HEK293 (cell line): ENCODE measurements at regions not wholly inside any gene's neighbourhood (a gene's known extent, or its start where the extent isn't known, plus 50 kb on each side); places are given as distances from the start of the nearest gene placed in this dataset.

Experiments
- CTCF ChIA-PET: fragments of 350-600 bp; formaldehyde crosslinking; extraction: SDS; loops from one replicate; lab custom pipeline; 2021; ENCODE audit warnings: antibody characterized with exemption; lab: Yijun Ruan, JAX
- POLR2A ChIA-PET: fragments of 300-600 bp; formaldehyde crosslinking; extraction: SDS; loops from one replicate; lab custom pipeline; 2020; ENCODE audit warnings: antibody characterized with exemption, inconsistent platforms; lab: Yijun Ruan, JAX
- H3K27ac ChIP-seq: fragments of 200-500 bp; sonication (Bioruptor generic); 2 replicates; pipeline ENCODE4 v1.5.1; 2014; ENCODE audit warnings: low read depth, low read length, control low read depth, inconsistent platforms; ENCODE audit errors: extremely low read depth
- H3K36me3 ChIP-seq, 2 experiments: fragments of 200-500 bp in 1 of 2; sonication (Bioruptor generic) in 1 of 2; 1 replicate in 1 of 2; 2 replicates in 1 of 2; pipeline ENCODE4 v1.5.1; 2014 to 2017; ENCODE audit warnings: inconsistent platforms in 2 of 2, low read length in 2 of 2; ENCODE audit not compliant: control insufficient read depth in 2 of 2, insufficient read depth in 1 of 2
- H3K4me1 ChIP-seq: fragments of 200-500 bp; sonication (Bioruptor generic); 2 replicates; pipeline ENCODE4 v1.5.1; 2014; ENCODE audit warnings: mild to moderate bottlenecking, low read length, inconsistent platforms; ENCODE audit not compliant: control insufficient read depth, insufficient read depth
- H3K4me3 ChIP-seq: 2 replicates; pipeline ENCODE4 v1.5.1; 2011; ENCODE audit warnings: low read depth, mild to moderate bottlenecking, control low read depth, low read length, moderate library complexity
- H3K9me3 ChIP-seq: fragments of 200-500 bp; sonication (Bioruptor generic); 2 replicates; pipeline ENCODE4 v1.5.1; 2014; ENCODE audit warnings: low read depth, low read length, inconsistent platforms; ENCODE audit not compliant: control insufficient read depth, insufficient read depth
- EGR2 ChIP-seq: fragments of 450-650 bp; formaldehyde crosslinking; IDR thresholded peaks from 2 replicates; pipeline ENCODE4 v1.5.1; 2016; ENCODE audit warnings: low read depth, missing biosample characterization, missing genetic modification characterization
- HOXA7 ChIP-seq: sonication (generic); formaldehyde crosslinking; IDR thresholded peaks from 2 replicates; pipeline ENCODE4 v1.8.1; 2022; ENCODE audit warnings: missing genetic modification reagents, borderline replicate concordance
- HOXC10 ChIP-seq: sonication (generic); formaldehyde crosslinking; IDR thresholded peaks from 2 replicates; pipeline ENCODE4 v1.8.1; 2023; ENCODE audit warnings: mild to moderate bottlenecking, missing genetic modification reagents
- OSR2 ChIP-seq: fragments of 450-650 bp; formaldehyde crosslinking; IDR thresholded peaks from 2 replicates; pipeline ENCODE4 v1.5.1; 2016; ENCODE audit warnings: missing biosample characterization, missing genetic modification characterization
- OVOL3 ChIP-seq: fragments of 450-650 bp; formaldehyde crosslinking; IDR thresholded peaks from 2 replicates; pipeline ENCODE4 v1.5.1; 2016; ENCODE audit warnings: missing biosample characterization, missing genetic modification characterization
- SP3 ChIP-seq: fragments of 450-650 bp; formaldehyde crosslinking; IDR thresholded peaks from 2 replicates; pipeline ENCODE4 v1.5.1; 2016; ENCODE audit warnings: missing biosample characterization, missing genetic modification characterization
- TCF7L2 ChIP-seq: IDR thresholded peaks from 2 replicates; pipeline ENCODE4 v1.6.1; 2011; ENCODE audit warnings: low read depth, mild to moderate bottlenecking, inconsistent platforms, low read length, moderate library complexity, borderline replicate concordance
- WT1 ChIP-seq: fragments of 450-650 bp; formaldehyde crosslinking; IDR thresholded peaks from 2 replicates; pipeline ENCODE4 v1.5.1; 2016; ENCODE audit warnings: missing biosample characterization, missing genetic modification characterization
- ZFP3 ChIP-seq: fragments of 450-650 bp; formaldehyde crosslinking; IDR thresholded peaks from 2 replicates; pipeline ENCODE4 v1.5.1; 2016; ENCODE audit warnings: low read depth, missing biosample characterization, missing genetic modification characterization
- ZFP41 ChIP-seq: fragments of 450-650 bp; formaldehyde crosslinking; IDR thresholded peaks from 2 replicates; pipeline ENCODE4 v1.5.1; 2016; ENCODE audit warnings: missing biosample characterization, missing genetic modification characterization, borderline replicate concordance
- ZNF10 ChIP-seq: fragments of 450-650 bp; formaldehyde crosslinking; IDR thresholded peaks from 2 replicates; pipeline ENCODE4 v1.5.1; 2017; ENCODE audit warnings: missing biosample characterization, missing genetic modification characterization
- ZNF114 ChIP-seq: fragments of 450-650 bp; formaldehyde crosslinking; IDR thresholded peaks from 2 replicates; pipeline ENCODE4 v1.5.0; 2017; ENCODE audit warnings: missing biosample characterization, missing genetic modification characterization
- ZNF138 ChIP-seq: fragments of 450-650 bp; formaldehyde crosslinking; IDR thresholded peaks from 2 replicates; pipeline ENCODE4 v1.5.1; 2016; ENCODE audit warnings: missing biosample characterization, missing genetic modification characterization, borderline replicate concordance
- ZNF157 ChIP-seq: fragments of 450-650 bp; formaldehyde crosslinking; IDR thresholded peaks from 2 replicates; pipeline ENCODE4 v1.5.1; 2016; ENCODE audit warnings: missing biosample characterization, missing genetic modification characterization
- ZNF214 ChIP-seq: fragments of 450-650 bp; formaldehyde crosslinking; IDR thresholded peaks from 2 replicates; pipeline ENCODE4 v1.5.1; 2017; ENCODE audit warnings: missing biosample characterization, mild to moderate bottlenecking, missing genetic modification characterization, borderline replicate concordance
- ZNF274 ChIP-seq, 2 experiments: fragments of 200-500 bp in 1 of 2; fragments of 450-650 bp in 1 of 2; sonication (Bioruptor generic) in 1 of 2; formaldehyde crosslinking in 1 of 2; IDR thresholded peaks; 2 replicates each; pipeline versions ENCODE4 v1.5.1 to v1.6.1; 2014 to 2016; ENCODE audit warnings: borderline replicate concordance in 1 of 2, inconsistent platforms in 1 of 2, low read length in 1 of 2, missing biosample characterization in 1 of 2, missing genetic modification characterization in 1 of 2
- ZNF302 ChIP-seq: fragments of 450-650 bp; formaldehyde crosslinking; IDR thresholded peaks from 2 replicates; pipeline ENCODE4 v1.5.1; 2016; ENCODE audit warnings: missing biosample characterization, missing genetic modification characterization, low read depth
- ZNF366 ChIP-seq: fragments of 450-650 bp; formaldehyde crosslinking; conservative IDR thresholded peaks from 2 replicates; pipeline ENCODE4 v1.5.1; 2016; ENCODE audit warnings: missing biosample characterization, missing genetic modification characterization
- ZNF416 ChIP-seq: fragments of 450-650 bp; formaldehyde crosslinking; IDR thresholded peaks from 2 replicates; pipeline ENCODE4 v1.5.1; 2016; ENCODE audit warnings: missing biosample characterization, missing genetic modification characterization
- ZNF433 ChIP-seq: fragments of 450-650 bp; formaldehyde crosslinking; IDR thresholded peaks from 2 replicates; pipeline ENCODE4 v1.5.1; 2016; ENCODE audit warnings: missing biosample characterization, missing genetic modification characterization, low read depth
- ZNF529 ChIP-seq: fragments of 450-650 bp; formaldehyde crosslinking; IDR thresholded peaks from 2 replicates; pipeline ENCODE4 v1.5.1; 2017; ENCODE audit warnings: missing genetic modification characterization, missing biosample characterization; ENCODE audit not compliant: insufficient replicate concordance
- ZNF629 ChIP-seq: fragments of 450-650 bp; formaldehyde crosslinking; IDR thresholded peaks from 2 replicates; pipeline ENCODE4 v1.5.1; 2017; ENCODE audit warnings: missing biosample characterization, missing genetic modification characterization
- ZNF664 ChIP-seq: fragments of 450-650 bp; formaldehyde crosslinking; IDR thresholded peaks from 2 replicates; pipeline ENCODE4 v1.5.1; 2016; ENCODE audit warnings: missing biosample characterization, missing genetic modification characterization
- ZNF677 ChIP-seq: fragments of 450-650 bp; IDR thresholded peaks from 2 replicates; pipeline ENCODE4 v1.5.0; 2018; ENCODE audit warnings: missing biosample characterization, mild to moderate bottlenecking, missing genetic modification characterization, moderate library complexity
- ZSCAN16 ChIP-seq: fragments of 450-650 bp; formaldehyde crosslinking; IDR thresholded peaks from 2 replicates; pipeline ENCODE4 v1.5.1; 2016; ENCODE audit warnings: missing biosample characterization, missing genetic modification characterization
- ZSCAN30 ChIP-seq: fragments of 450-650 bp; IDR thresholded peaks from 2 replicates; pipeline ENCODE4 v1.5.1; 2018; ENCODE audit warnings: missing biosample characterization, mild to moderate bottlenecking, missing genetic modification characterization, moderate library complexity
- TF ChIP-seq, protein P1 (sequence below): fragments of 450-650 bp; formaldehyde crosslinking; IDR thresholded peaks from 2 replicates; pipeline ENCODE4 v1.5.1; 2016; ENCODE audit warnings: missing biosample characterization, missing genetic modification characterization
- TF ChIP-seq, protein P2 (sequence below): fragments of 450-650 bp; formaldehyde crosslinking; optimal IDR thresholded peaks from 2 replicates; pipeline ENCODE3; 2016; ENCODE audit warnings: missing biosample characterization, mild to moderate bottlenecking, missing genetic modification characterization
- TF ChIP-seq, protein P3 (sequence below): fragments of 450-650 bp; formaldehyde crosslinking; IDR thresholded peaks from 2 replicates; pipeline ENCODE4 v1.5.1; 2016; ENCODE audit warnings: missing biosample characterization, missing genetic modification characterization
- TF ChIP-seq, protein P4 (sequence below): fragments of 450-650 bp; IDR thresholded peaks from 2 replicates; pipeline ENCODE4 v1.5.1; 2018; ENCODE audit warnings: missing biosample characterization, missing genetic modification characterization
- TF ChIP-seq, protein P5 (sequence below): fragments of 450-650 bp; formaldehyde crosslinking; IDR thresholded peaks from 2 replicates; pipeline ENCODE4 v1.5.1; 2016; ENCODE audit warnings: missing biosample characterization, missing genetic modification characterization, low read depth

DNA sequence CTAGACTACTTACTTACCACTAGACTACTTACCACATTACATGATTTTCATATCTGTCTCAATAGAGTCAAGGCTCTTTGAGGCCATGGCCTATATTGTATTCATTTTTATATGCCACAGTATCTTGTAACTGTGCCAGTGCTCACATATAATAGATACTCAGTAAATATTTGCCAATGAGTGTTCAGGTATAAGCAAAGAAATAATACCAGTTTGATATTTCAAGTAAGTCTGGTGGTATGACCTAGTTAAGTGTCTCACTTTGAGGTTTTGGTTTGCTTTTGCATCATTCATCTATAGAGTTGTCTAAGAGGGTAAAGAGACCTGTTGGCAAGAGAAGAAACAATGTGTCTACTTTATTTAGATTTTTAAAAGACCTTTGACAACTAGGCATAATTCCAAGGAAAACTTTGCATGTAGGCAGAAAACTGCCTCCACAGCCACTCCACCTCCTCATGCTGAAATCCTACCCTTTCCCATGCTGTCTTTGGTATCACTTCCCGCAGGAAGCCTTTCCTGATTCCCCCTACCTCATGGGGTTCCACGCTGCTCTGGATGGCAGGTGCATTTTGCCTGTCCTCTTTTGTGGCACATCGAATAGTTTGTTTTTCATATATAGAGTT, 91.3 kb upstream of the KLHL13 start:
- ChIA-PET CTCF (no interaction called here), POLR2A (no interaction called here)
- no peak overlapping the region for H3K4me3 ChIP-seq

DNA sequence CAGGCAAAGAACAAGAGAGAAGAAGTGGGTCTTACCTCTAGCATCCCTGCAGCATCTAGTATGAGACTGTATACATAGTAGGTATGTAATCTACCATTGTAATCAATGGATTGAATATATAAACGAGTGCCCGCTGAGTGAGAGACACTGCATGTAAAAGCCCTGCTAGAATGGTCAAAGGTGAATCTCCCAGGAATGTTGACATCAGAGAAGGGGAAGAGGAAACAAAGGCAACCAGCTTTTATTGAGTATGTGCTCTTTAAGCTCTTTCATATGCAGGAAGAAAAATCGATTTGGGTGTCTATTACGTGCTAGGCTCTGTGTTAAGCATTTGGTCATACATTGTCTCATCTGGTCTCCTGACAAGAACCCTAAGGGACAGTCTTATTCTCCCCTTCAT, 91.9 kb upstream of the KLHL13 start:
- H3K27ac ChIP-seq: no peak overlapping the region
- POLR2A ChIA-PET: no interaction called here
- TF ChIP-seq ZNF302 (tag by site-specific recombination) (no peak), ZNF157 (tag by site-specific recombination) (no peak), OSR2 (tag by site-specific recombination) (no peak), ZSCAN30 (tag by site-specific recombination) (no peak), ZNF214 (tag by site-specific recombination) (no peak), ZNF366 (tag by site-specific recombination) (no peak), ZNF629 (no peak), ZFP41 (tag by site-specific recombination) (no peak), ZNF114 (tag by site-specific recombination) (no peak), ZNF433 (tag by site-specific recombination) (no peak), ZNF529 (tag by site-specific recombination) (no peak), ZSCAN16 (tag by site-specific recombination) (no peak), WT1 (tag by site-specific recombination) (no peak), SP3 (tag by site-specific recombination) (no peak), EGR2 (tag by site-specific recombination) (no peak)
- TF ChIP-seq, protein P1, sequence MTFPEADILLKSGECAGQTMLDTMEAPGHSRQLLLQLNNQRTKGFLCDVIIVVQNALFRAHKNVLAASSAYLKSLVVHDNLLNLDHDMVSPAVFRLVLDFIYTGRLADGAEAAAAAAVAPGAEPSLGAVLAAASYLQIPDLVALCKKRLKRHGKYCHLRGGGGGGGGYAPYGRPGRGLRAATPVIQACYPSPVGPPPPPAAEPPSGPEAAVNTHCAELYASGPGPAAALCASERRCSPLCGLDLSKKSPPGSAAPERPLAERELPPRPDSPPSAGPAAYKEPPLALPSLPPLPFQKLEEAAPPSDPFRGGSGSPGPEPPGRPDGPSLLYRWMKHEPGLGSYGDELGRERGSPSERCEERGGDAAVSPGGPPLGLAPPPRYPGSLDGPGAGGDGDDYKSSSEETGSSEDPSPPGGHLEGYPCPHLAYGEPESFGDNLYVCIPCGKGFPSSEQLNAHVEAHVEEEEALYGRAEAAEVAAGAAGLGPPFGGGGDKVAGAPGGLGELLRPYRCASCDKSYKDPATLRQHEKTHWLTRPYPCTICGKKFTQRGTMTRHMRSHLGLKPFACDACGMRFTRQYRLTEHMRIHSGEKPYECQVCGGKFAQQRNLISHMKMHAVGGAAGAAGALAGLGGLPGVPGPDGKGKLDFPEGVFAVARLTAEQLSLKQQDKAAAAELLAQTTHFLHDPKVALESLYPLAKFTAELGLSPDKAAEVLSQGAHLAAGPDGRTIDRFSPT (tag by site-specific recombination): no peak
- TF ChIP-seq, protein P2, sequence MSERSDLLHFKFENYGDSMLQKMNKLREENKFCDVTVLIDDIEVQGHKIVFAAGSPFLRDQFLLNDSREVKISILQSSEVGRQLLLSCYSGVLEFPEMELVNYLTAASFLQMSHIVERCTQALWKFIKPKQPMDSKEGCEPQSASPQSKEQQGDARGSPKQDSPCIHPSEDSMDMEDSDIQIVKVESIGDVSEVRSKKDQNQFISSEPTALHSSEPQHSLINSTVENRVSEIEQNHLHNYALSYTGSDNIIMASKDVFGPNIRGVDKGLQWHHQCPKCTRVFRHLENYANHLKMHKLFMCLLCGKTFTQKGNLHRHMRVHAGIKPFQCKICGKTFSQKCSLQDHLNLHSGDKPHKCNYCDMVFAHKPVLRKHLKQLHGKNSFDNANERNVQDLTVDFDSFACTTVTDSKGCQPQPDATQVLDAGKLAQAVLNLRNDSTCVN (tag by site-specific recombination): no peak
- TF ChIP-seq, protein P3, sequence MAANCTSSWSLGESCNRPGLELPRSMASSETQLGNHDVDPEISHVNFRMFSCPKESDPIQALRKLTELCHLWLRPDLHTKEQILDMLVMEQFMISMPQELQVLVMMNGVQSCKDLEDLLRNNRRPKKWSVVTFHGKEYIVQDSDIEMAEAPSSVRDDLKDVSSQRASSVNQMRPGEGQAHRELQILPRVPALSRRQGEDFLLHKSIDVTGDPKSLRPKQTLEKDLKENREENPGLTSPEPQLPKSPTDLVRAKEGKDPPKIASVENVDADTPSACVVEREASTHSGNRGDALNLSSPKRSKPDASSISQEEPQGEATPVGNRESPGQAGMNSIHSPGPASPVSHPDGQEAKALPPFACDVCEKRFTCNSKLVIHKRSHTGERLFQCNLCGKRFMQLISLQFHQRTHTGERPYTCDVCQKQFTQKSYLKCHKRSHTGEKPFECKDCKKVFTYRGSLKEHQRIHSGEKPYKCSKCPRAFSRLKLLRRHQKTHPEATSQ (tag by site-specific recombination): no peak
- TF ChIP-seq, protein P4, sequence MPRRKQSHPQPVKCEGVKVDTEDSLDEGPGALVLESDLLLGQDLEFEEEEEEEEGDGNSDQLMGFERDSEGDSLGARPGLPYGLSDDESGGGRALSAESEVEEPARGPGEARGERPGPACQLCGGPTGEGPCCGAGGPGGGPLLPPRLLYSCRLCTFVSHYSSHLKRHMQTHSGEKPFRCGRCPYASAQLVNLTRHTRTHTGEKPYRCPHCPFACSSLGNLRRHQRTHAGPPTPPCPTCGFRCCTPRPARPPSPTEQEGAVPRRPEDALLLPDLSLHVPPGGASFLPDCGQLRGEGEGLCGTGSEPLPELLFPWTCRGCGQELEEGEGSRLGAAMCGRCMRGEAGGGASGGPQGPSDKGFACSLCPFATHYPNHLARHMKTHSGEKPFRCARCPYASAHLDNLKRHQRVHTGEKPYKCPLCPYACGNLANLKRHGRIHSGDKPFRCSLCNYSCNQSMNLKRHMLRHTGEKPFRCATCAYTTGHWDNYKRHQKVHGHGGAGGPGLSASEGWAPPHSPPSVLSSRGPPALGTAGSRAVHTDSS (tag by site-specific recombination): no peak
- TF ChIP-seq, all 188 proteins: peak for 0
- Histone ChIP-seq H3K4me3 (no peak overlapping the region), H3K9me3 (no peaks in the 10 kb centered on the region), H3K36me3 (no peaks in the 10 kb centered on the region), H3K4me1 (no peaks in the 10 kb centered on the region)
- CTCF ChIA-PET: no interaction called here

More for the DNA sequence above, 91.3 kb upstream of the KLHL13 start:
- Histone ChIP-seq H3K9me3 (no peaks in the 10 kb centered on the region), H3K36me3 (no peaks in the 10 kb centered on the region), H3K27ac (no peak overlapping the region), H3K4me1 (no peaks in the 10 kb centered on the region)
- TF ChIP-seq ZNF10 (no peak), ZNF274 (IDR thresholded peaks at IDR 0.05; ENCODE audit: low read length) (no peak), ZNF274 (tag by site-specific recombination; IDR thresholded peaks at IDR 0.05; ENCODE audit: borderline replicate concordance) (no peak), ZNF677 (tag by site-specific recombination) (no peak), HOXC10 (CRISPR knock-in tag) (no peak), HOXA7 (CRISPR knock-in tag) (no peak), ZNF138 (tag by site-specific recombination) (no peak), ZNF664 (tag by site-specific recombination) (no peak), OVOL3 (no peak), ZNF416 (tag by site-specific recombination) (no peak), ZFP3 (tag by site-specific recombination) (no peak), TCF7L2 (no peak)
- TF ChIP-seq, protein P4 (tag by site-specific recombination): no peak
- TF ChIP-seq, protein P5, sequence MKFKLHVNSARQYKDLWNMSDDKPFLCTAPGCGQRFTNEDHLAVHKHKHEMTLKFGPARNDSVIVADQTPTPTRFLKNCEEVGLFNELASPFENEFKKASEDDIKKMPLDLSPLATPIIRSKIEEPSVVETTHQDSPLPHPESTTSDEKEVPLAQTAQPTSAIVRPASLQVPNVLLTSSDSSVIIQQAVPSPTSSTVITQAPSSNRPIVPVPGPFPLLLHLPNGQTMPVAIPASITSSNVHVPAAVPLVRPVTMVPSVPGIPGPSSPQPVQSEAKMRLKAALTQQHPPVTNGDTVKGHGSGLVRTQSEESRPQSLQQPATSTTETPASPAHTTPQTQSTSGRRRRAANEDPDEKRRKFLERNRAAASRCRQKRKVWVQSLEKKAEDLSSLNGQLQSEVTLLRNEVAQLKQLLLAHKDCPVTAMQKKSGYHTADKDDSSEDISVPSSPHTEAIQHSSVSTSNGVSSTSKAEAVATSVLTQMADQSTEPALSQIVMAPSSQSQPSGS (tag by site-specific recombination): no peak
